IPS-18c (cell line): ENCODE measurements at regions not wholly inside any gene's neighbourhood (a gene's known extent, or its start where the extent isn't known, plus 50 kb on each side); places are given as distances from the start of the nearest gene placed in this dataset.

Experiments
- H3K4me3 ChIP-seq: 2 replicates; pipeline ENCODE4 v1.7.0; 2013; ENCODE audit warnings: low read depth, mild to moderate bottlenecking, low read length, moderate library complexity; ENCODE audit not compliant: insufficient read depth
- H3K9me3 ChIP-seq: one replicate; pipeline ENCODE4 v1.6.1; 2013; ENCODE audit warnings: mild to moderate bottlenecking, low read length, moderate library complexity; ENCODE audit not compliant: control insufficient read depth, insufficient read depth

- no peak overlapping the region for H3K4me3 ChIP-seq
- H3K9me3 ChIP-seq, result no peaks in the 10 kb centered on the region
Observed at GRCh38 chr11:95295382-95296149, 64.6 kb upstream of the SESN3 start.

- Histone ChIP-seq H3K9me3 (no peaks in the 10 kb centered on the region), H3K4me3 (no peak overlapping the region)
Observed at GRCh38 chr11:95294701-95295100, 63.7 kb upstream of the SESN3 start.

- no peaks in the 10 kb centered on the region for H3K9me3 ChIP-seq
- no peak overlapping the region for H3K4me3 ChIP-seq
Observed at GRCh38 chr11:95293116-95293515, 62.1 kb upstream of the SESN3 start.

- no peak overlapping the region for H3K4me3 ChIP-seq
- H3K9me3 ChIP-seq, result no peaks in the 10 kb centered on the region
Observed at GRCh38 chr11:95291946-95292345, 60.9 kb upstream of the SESN3 start.

- Histone ChIP-seq H3K4me3 (no peak overlapping the region), H3K9me3 (no peaks in the 10 kb centered on the region)
Observed at GRCh38 chr11:95289378-95290101, 58.5 kb upstream of the SESN3 start.

- no peak overlapping the region for H3K4me3 ChIP-seq
- H3K9me3 ChIP-seq, result no peaks in the 10 kb centered on the region
Observed at GRCh38 chr11:95284057-95285052, 53.4 kb upstream of the SESN3 start.

- no peak overlapping the region for H3K4me3 ChIP-seq
- no peaks in the 10 kb centered on the region for H3K9me3 ChIP-seq
Observed at GRCh38 chr11:95283650-95284049, 52.6 kb upstream of the SESN3 start.

GRCh38 chr11:95283146-95283545 lies 52.1 kb upstream of the SESN3 start:
- H3K4me3 ChIP-seq, result no peak overlapping the region
- H3K9me3 ChIP-seq, result no peaks in the 10 kb centered on the region

- H3K4me3 ChIP-seq, result no peak overlapping the region
- no peaks in the 10 kb centered on the region for H3K9me3 ChIP-seq
Observed at GRCh38 chr11:95282291-95282751, 51.3 kb upstream of the SESN3 start.
